COLO668 (cell line): ENCODE measurements at regions not wholly inside any gene's neighbourhood (a gene's known extent, or its start where the extent isn't known, plus 50 kb on each side); places are given as distances from the start of the nearest gene placed in this dataset.

Experiments
- DNase-seq: peaks from one replicate; lab custom pipeline; 2025; ENCODE audit not compliant: unreplicated experiment; lab: John Stamatoyannopoulos, UW

- no peak for DNase-seq
Observed at GRCh38 chr1:177586429-177586828, 383.4 kb downstream of the SEC16B start.

- DNase-seq, result peak; percentile 70
Observed at GRCh38 chr1:177585302-177586220, 384.3 kb downstream of the SEC16B start.

- no peak for DNase-seq
Observed at GRCh38 chr1:177573901-177574300, 396.0 kb downstream of the SEC16B start.

GRCh38 chr1:177571485-177572076 is 398.3 kb downstream of the SEC16B start:
- DNase-seq, result no peak

GRCh38 chr1:177571076-177571475 is 398.8 kb downstream of the SEC16B start:
- DNase-seq, result no peak

GRCh38 chr1:177569476-177569875 is 398.7 kb downstream of the BRINP2 start:
- DNase-seq, result no peak

- DNase-seq, result no peak
Observed at GRCh38 chr1:177568622-177569021, 397.9 kb downstream of the BRINP2 start.

GRCh38 chr1:177567393-177567792 is 396.6 kb downstream of the BRINP2 start:
- no peak for DNase-seq

- DNase-seq, result no peak
Observed at GRCh38 chr1:177566495-177566894, 395.7 kb downstream of the BRINP2 start.

GRCh38 chr1:177561436-177561835 is 390.7 kb downstream of the BRINP2 start:
- DNase-seq, result no peak

GRCh38 chr1:177558372-177558771 is 387.6 kb downstream of the BRINP2 start:
- DNase-seq, result no peak

GRCh38 chr1:177556163-177556562 is 385.4 kb downstream of the BRINP2 start:
- DNase-seq, result no peak

GRCh38 chr1:177547200-177547599 is 376.4 kb downstream of the BRINP2 start:
- no peak for DNase-seq

- no peak for DNase-seq
Observed at GRCh38 chr1:177546346-177546745, 375.6 kb downstream of the BRINP2 start.

GRCh38 chr1:177526201-177526600 is 355.4 kb downstream of the BRINP2 start:
- no peak for DNase-seq

- no peak for DNase-seq
Observed at GRCh38 chr1:177525176-177525575, 354.4 kb downstream of the BRINP2 start.

GRCh38 chr1:177517546-177517945 is 346.8 kb downstream of the BRINP2 start:
- no peak for DNase-seq

GRCh38 chr1:177514207-177514606 is 343.4 kb downstream of the BRINP2 start:
- no peak for DNase-seq

GRCh38 chr1:177511036-177511435 is 340.3 kb downstream of the BRINP2 start:
- DNase-seq, result no peak

GRCh38 chr1:177505905-177506590 is 335.3 kb downstream of the BRINP2 start:
- DNase-seq, result no peak

GRCh38 chr1:177495878-177496277 is 325.1 kb downstream of the BRINP2 start:
- DNase-seq, result no peak

- no peak for DNase-seq
Observed at GRCh38 chr1:177490786-177491185, 320.0 kb downstream of the BRINP2 start.
